Choroid plexus epithelial cell (primary cell): ENCODE measurements at regions not wholly inside any gene's neighbourhood (a gene's known extent, or its start where the extent isn't known, plus 50 kb on each side); places are given as distances from the start of the nearest gene placed in this dataset.

Experiments used
- DNase-seq: peaks from one replicate; pipeline ENCODE4 v3.0.0-alpha.2; 2010; ENCODE audit warnings: low read depth
- H3K4me3 ChIP-seq: 2 replicates; pipeline ENCODE4 v1.5.1; 2011; ENCODE audit warnings: low read depth, mild to moderate bottlenecking, control low read depth, low read length, moderate library complexity
- TF ChIP-seq, protein P1 (sequence below): conservative IDR thresholded peaks from 2 replicates; pipeline ENCODE4 v1.5.1; 2011; ENCODE audit warnings: low read depth, mild to moderate bottlenecking, control low read depth, inconsistent platforms, low read length, moderate library complexity

DNA sequence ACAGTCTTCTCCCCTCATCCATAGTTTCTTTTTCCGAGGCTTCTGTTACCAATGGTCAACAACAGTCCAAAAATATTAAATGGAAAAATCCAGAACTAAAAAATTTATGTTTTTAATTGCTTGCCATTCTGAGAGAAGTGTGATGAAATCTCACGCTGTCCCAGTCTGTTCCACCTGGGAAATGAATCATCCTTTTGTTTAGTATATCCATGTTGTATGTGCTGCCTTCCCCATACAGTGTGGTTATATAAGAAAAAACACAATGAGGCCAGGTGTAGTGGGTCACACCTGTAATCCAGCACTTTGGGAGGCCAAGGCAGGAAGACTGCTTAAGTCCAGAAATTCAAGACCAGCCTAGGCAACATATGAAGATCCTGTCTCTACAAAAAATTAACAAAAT, 161.6 kb downstream of the CHIC2 start:
- DNase-seq = no peak
- TF ChIP-seq, protein P1, sequence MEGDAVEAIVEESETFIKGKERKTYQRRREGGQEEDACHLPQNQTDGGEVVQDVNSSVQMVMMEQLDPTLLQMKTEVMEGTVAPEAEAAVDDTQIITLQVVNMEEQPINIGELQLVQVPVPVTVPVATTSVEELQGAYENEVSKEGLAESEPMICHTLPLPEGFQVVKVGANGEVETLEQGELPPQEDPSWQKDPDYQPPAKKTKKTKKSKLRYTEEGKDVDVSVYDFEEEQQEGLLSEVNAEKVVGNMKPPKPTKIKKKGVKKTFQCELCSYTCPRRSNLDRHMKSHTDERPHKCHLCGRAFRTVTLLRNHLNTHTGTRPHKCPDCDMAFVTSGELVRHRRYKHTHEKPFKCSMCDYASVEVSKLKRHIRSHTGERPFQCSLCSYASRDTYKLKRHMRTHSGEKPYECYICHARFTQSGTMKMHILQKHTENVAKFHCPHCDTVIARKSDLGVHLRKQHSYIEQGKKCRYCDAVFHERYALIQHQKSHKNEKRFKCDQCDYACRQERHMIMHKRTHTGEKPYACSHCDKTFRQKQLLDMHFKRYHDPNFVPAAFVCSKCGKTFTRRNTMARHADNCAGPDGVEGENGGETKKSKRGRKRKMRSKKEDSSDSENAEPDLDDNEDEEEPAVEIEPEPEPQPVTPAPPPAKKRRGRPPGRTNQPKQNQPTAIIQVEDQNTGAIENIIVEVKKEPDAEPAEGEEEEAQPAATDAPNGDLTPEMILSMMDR = no peak
- no peak overlapping the region for H3K4me3 ChIP-seq

GRCh38 chr4:53900271-53900649, 164.1 kb downstream of the CHIC2 start:
- no peak overlapping the region for H3K4me3 ChIP-seq
- no peak for DNase-seq
- TF ChIP-seq, protein P1 = no peak

- DNase-seq = peak; percentile 86
- no peak overlapping the region for H3K4me3 ChIP-seq
- TF ChIP-seq, protein P1 = no peak
Measured at GRCh38 chr4:53899586-53900270, 164.7 kb downstream of the CHIC2 start.

GRCh38 chr4:53895137-53895536, 169.3 kb downstream of the CHIC2 start:
- TF ChIP-seq, protein P1 = no peak
- no peak overlapping the region for H3K4me3 ChIP-seq
- DNase-seq = peak; percentile 30

- TF ChIP-seq, protein P1 = no peak
- DNase-seq = no peak
- no peak overlapping the region for H3K4me3 ChIP-seq
Measured at GRCh38 chr4:53890461-53890860, 173.9 kb downstream of the CHIC2 start.

- DNase-seq = peak; percentile 42
- TF ChIP-seq, protein P1 = no peak
- H3K4me3 ChIP-seq = no peak overlapping the region
Measured at GRCh38 chr4:53889326-53890055, 174.9 kb downstream of the CHIC2 start.

GRCh38 chr4:53886090-53886489, 178.3 kb downstream of the CHIC2 start:
- no peak overlapping the region for H3K4me3 ChIP-seq
- TF ChIP-seq, protein P1 = no peak
- DNase-seq = no peak
